NCI-H1417 (cell line): ENCODE measurements at regions not wholly inside any gene's neighbourhood (a gene's known extent, or its start where the extent isn't known, plus 50 kb on each side); places are given as distances from the start of the nearest gene placed in this dataset.

ENCODE experiments used
- DNase-seq, 3 experiments: peaks; one replicate each; lab custom pipeline; 2025; lab: John Stamatoyannopoulos, UW

DNA sequence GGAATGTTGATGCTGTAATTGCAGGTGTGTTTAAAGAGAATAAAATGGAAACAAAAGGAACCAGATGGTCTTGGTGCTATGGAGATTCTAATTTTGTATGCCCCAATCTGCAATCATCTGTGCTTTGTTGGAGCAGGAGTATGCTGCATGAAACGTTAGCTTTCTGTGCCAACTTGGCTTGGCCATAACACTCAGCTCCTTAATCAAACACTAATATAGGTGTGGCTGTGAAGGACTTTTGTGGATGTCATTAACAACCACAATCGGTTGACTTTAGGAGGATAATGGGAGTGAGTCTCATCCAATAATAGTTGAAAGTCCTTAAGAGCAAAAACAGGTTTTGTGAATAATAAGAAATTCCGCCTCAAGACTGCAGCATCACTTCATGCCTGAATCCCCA is 399.2 kb downstream of the NLGN4X start:
- no peak for DNase-seq

DNA sequence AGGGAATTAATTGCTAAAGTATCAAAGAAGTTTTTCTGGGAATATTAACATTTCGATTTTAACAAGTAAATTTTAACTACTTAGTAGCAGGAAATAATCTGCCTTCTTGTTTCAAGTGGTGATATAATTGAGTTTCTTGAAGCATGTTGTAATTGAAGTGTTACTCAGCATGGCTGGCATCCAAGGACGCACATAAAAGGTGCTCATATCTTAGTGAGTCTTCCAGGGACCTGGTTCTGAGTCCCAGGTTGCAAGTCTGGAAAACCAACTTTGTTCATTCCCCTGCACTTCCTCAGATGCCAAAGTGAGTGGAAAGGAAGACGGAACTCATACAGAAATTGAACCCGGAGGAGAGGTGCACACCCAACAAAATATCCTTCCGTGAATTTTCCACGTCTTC is 399.6 kb downstream of the NLGN4X start:
- DNase-seq: no peak

DNA sequence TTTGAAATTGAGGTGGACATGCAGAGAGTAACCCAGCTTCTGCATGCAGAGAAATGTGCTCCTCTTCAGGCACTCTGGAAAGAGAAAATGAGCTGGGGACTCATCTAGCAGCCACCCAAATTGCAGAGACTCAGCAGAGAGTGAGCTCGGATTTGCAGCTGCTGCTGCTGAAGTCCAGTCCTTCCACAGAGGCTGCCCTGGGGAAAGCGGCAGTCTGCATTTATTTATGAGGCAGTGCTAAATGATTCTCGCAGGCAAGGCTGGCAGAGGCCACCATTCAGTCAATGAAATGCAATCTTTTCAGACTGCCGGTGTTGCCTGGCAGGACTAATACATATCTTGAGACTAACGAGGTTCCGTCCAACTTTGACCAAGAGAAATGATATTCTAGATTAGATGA is 404.8 kb downstream of the NLGN4X start:
- DNase-seq: no peak

DNA sequence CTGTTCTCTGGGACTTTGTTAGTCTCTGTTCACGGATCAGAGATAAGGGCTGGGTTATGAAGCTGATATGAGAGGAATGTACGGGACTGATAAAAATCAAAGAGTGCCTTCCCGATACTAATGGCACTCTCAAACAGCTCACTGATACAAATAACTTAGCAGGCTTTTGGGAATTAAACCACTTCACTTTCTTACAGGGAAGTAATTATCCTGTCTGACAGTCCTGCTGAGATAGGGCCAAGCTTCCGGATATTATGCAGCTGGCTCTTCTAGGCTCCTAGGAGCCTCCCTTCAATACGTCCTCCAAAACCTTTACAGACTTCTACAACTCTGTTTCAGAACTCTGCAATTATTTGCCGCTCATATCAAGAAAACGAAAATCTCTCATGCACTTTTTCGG is 418.0 kb downstream of the NLGN4X start:
- peak in 1 of 3 experiments; percentile 20 for DNase-seq

DNA sequence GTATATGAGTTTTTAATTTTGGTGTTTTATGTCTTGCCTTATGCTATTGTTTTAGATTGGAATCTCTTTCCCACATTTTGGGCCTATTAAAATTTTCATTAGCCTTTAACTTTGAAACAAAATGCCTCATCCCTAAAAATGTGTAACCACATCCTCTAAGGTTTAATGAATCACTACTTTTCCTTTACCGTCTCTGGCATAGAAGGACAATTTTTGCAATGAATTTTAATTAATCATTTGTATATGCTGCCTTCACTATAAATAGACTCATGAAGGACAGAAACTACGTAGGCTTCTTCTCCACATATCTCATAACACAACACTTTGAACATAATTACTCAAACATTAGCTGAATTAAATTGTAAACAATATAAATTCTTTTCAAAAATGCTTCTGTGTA is 421.5 kb downstream of the NLGN4X start:
- DNase-seq: no peak

DNA sequence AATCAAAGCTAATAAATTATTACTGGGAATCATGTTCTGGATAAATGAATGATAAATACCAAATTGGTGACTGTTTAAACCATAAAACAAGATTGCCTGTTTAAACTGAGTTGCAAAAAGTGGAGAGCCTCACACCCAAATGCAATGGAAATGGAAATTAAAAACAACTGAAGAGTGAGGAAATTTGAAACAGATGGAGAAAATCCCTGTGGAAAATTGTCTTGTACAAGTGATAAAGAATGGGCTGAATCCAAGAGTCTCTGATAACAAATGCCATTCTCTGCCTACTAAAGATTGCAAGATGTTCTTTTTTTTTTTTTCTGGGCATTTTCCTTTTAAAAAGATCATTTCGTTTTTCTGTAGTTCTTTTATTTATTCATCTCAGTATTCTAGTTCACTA is 426.3 kb downstream of the NLGN4X start:
- DNase-seq: no peak

DNA sequence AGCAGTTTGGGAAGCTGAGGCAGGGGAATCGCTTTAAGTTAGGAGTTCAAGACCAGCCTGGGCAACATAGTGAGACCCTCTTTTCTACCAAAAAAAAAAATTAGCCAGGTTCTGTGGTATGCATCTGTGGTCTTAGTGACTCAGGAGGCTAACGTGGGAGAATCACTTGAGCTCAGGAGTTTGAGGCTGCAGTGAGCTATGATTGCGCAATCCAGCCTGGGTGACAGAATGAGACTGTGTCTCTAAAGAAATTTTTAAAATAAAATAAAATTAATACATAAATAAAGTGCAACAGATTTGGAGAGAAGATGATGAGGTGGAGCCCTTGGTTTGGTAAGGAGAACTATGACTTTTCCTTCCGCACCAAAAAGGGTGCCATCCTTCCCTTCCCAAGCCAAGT is 436.9 kb downstream of the NLGN4X start:
- no peak for DNase-seq

DNA sequence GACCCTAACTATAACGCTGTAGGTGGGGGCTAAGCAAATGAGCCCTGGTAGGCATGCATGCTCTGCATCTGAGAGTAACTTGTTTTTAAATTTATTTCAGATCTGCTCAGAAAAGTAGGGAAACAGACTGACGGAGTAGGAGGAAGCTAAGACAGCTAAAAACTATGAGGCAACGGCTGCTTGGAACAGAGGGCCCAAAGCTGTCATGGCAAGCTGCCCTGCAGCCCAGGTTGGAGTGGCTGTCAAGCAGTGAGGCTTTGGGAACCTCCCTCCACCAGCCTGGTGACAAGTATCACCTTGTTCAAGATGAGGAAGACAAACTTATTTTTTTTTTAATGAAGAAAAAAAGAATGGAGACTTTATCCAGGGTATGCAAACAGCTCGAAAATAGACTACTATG is 439.8 kb downstream of the NLGN4X start:
- DNase-seq: no peak

DNA sequence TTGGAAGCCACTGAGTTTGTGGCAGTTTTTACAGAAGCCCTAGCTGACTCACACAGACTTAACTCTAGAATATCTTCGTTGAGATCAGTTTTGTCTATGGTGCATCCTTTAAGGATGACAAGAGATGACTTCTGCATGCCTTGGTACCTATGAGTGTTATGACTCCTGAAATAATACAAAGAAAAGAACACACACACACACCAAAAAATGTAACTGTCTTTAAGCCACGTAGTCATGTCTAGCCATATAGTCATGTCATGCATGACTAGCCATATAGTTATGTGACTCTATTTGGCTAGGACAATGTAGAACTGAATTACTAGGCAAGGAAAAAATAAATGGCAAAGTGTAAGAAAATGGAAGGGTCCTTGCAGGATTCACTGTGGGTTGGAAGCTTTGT is 447.8 kb downstream of the NLGN4X start:
- no peak for DNase-seq

DNA sequence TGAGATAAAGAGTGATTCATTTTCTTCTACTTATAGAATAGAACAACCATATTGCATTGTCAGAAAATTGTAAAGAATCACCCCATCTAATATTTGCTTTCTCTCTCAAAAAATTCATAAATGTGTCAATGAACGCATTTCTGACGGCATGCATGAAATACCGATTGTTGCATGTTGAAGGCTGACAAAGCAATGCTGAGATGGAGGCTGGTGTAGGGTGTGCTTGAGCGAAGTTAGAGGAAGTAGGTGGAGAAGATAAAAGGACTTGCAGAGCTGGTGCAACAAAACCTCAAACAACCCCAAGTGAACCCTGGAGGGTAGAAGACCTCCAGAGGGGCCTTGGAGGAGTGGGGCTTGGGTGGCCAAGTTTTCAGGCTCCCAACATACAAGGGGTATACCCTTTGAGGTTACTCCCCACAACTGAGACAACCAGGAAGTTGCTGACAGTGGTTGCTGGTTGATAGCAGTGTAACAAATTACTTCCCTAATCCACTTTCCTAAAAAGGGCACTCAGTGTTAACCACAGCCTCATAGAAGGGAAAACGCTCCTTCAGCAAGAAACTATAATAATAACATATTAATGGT is 452.7 kb downstream of the NLGN4X start:
- no peak for DNase-seq

DNA sequence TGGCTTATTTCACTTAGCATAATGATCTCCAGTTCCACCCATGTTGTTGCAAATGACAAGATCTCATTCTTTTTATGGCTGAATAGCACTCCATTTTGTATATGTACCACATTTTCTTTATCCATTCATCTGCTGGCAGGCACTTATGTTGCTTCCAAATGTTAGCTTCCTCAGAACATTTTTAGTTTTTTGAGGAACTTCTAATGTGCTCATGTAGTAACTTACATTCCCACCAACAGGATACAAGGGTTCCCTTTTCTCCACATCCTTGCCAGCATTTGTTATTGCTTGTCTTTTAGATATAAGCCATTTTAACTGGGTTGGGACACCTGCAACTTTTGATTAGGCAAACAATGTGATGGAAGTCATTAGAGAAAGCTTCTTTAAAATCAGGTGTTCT is 454.2 kb downstream of the NLGN4X start:
- no peak for DNase-seq

DNA sequence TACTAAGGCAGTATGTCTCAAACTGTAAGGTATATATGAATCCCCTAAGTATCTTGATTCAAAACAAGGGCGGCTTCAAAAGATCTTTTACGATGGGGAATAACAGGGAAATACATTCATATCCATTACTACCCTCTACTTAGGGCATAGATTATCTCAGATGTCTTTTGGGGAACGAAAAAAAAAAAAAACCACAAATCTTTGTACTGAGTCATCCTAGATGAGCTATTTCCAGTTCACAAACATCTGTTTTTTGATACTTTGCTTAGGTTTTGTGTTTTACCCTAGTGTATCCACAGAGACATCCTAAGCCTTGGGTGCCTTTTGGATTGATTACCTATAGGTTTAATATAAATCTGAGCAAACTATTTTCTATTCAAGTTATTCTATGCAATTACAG is 457.2 kb downstream of the NLGN4X start:
- DNase-seq: no peak

DNA sequence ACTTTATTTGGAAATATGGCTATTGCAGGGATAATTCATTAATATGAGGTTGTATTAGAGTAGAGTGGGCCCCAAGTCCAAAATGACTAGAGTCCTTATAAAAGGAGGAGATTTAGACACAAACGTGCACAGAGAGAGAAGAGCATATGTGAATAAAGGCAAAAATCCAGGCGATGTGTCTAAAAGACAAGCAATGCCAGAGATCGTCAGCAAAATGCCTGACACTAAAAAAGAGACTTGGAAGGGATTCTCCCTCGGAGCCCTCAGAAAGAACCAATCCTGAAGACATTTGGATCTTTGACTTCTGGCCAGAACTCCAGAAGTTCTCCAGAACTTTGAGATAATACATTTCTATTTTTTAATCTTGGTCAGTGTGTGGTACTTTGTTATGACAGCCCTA is 472.1 kb downstream of the NLGN4X start:
- DNase-seq: no peak

DNA sequence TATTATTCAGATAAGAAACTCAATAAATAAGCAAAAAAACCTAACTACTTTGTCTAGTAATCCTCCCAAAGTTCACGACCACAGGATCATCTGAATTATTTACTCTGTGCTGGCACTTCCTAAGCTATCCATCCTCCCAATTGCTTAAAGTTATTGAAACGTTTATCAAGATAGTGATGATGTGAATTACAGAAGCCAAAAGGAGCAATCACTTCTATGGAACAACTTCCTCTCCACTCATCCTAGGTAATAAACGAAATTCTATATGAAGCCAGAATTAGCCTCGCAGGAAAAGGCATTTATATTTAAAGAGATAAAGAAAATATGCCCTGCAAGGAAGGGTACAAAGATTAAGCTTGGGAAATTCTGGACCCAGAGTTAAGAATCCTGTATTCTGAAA is 475.4 kb downstream of the NLGN4X start:
- no peak for DNase-seq

DNA sequence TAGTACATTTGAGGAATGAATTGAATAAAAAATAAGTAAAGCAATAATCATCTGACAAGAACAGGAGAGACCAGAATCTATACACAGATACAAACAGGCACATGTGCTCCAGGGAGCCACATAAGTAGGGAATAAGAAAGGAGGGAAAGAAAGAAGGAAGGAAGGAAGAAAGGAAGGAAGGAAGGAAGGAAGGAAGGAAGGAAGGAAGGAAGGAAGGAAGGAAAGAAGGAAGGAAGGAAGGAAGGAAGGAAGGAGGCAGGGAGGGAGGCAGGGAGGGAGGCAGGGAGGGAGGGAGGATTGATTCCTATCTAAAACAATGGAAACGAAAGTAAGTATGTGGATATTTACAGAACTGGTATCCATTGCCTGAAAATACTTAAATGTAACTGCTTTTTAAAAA is 475.8 kb downstream of the NLGN4X start:
- no peak for DNase-seq

DNA sequence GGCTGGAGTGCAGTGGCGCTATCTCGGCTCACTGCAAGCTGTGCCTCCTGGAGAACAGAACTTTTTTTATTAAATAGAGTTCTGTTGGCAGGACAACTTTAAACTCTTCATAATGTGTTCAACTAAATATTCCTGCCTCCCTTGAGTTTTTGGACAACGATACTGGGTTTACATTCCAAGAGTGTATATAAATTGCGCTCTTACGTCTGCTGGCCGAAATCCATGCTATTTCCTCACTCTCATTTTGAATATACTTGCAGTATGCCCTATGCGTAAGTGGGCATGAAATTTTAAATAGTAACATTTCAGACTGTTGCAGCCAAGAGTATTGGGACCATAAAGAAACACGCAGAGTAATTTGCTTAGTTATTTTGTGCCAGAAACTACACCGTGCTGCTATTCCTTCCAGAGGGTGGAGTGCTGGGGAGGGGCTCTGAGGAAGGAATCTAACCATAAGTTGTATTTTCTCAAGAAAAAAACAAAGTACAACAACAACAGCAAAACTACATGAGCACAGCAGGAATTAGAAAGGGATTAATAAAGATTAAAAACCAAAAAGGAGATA is 480.0 kb downstream of the NLGN4X start:
- no peak for DNase-seq

DNA sequence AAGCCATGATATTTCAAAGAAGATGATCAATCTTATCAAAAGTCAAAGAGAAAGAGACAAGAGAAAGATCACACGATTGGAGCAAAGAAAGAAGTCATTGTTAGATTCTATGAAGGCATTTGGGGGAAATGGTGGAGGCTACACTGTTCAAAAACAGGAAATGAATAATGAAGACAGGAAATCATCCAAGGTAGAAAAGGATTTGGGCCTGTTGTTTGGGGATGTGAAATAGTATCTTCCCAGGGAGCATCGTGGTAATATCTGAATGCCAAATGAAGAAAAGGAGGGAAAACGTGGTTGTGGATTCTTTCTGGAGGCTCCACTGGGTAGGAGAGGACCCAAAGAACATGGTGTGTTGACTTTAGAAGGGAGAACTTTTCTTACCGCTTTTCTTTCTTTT is 482.4 kb downstream of the NLGN4X start:
- no peak for DNase-seq

DNA sequence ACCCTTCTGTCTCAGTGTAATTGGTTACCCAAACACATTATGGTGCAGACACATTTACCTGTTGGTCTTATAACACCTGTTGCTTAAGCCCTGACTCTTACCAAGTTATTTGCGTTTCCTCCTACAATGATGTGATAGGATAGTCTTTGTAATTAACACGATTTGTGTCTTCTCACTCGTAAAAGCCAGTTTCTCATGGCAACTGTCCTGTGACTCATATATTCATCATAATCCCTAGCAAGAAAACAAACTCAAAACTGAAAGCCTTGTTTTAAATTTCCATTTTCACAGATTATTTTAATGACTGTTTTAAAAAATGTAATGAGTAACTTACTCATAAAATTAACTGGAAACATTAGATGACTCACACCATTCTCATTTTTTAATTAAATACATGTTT is 495.2 kb downstream of the NLGN4X start:
- DNase-seq: no peak

DNA sequence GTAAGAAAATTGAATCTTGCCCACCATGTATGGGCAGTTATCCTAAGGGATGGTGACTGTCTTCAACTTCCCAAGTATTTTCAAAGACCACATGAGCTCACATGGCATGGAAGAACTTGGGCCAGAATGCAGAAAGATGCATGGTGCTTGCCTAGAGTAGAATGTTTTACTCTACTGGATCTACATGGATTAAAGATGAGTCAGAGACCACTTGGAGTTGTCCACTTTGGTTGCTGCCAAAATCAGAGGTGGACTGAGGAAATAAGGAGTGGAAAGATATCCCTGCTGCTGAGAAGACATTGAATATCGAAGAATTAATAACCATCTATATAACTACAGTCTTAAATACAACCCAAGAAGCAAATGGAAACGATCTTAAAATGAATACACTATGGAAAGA is 498.1 kb downstream of the NLGN4X start:
- DNase-seq: no peak

DNA sequence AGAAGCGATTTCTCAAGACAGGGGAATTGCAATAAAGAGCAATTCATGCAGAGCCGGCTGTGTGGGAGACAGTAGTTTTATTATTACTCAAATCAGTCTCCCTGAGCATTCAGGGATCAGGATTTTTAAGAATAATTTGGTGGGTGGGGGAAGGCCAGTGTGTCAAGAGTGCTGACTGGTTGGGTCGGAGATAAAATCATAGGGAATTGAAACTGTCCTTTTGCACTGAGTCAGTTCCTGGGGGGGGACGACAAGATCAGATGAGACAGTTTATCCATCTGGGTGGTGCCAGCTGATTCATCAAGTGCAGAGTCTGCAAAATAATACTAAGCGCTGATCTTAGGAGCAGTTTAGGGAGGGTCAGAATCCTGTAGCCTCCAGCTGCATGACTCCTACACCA is 502.4 kb downstream of the NLGN4X start:
- no peak for DNase-seq

DNA sequence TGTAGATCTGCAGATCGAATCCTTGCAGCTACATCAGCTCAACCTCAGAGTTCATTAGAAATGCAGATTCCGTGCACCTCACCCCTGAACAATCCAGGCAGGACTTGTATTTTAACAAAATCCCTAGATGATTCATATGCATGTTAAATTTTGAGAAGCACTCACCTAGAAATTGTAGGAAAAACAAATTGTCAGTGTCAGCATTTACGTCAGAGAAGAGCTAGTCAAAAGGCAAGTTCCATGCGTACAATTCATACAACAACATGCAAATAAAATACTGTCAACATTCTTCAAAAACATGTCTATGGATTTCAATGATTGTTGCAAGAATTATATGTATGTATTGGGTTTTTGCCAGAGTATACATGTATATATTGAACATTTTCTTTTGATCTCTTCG is 504.5 kb downstream of the NLGN4X start:
- no peak for DNase-seq

DNA sequence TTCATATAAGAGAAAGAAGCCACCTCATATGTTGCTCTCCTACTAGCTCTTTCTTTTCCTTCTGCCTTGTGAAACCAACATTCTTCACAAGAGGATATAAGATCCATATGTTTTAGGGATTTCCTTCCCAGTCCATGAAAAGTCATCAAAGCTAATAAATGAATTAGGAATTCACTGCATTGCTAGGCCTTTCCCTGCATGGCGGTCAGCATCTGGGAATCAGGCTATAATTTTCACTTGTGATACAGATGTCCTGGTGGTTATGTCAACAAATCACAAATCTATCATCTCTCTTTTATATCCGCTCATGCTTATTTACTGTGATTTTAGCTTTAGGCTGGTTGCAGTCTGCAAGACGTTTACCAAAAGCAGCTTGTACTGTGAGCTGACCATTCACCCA is 510.0 kb downstream of the NLGN4X start:
- peak in 1 of 3 experiments; percentile 52 for DNase-seq

DNA sequence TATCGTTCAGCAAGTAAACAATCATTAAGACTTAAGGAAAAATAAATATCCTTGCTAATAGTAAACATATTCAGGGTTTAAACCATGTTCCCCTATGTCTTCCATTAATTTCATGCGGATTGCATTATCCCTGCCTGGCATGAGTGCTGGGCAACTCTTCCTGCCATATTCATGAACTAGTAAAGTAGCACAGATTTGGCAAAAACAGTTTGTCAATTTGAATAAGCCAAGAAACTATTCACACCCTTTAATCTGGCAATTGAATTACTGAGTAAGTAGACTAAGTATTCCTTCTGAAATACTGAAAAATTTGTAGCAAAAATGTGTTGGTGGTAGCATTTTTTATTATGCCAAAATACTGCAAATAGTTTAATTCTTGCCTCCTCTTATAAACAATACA is 512.0 kb downstream of the NLGN4X start:
- DNase-seq: no peak

DNA sequence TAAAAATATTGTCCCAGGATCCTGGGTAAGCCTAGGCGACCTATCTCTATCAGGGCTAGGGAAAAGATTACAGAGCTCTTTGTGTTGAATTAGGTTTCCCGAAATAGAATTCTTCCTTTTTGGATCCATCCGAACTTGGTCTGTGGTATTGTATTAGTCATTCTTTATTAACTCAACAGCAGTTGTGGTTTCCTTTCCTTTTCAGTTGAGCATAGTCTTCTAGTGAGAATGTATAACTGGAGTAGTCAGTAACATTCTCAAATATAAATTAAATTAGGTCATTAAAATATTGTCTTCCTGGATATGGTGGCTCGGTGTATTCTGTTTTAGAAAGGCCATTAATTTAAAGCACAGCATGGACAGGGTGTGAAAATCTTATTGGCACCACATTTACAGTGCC is 520.4 kb downstream of the NLGN4X start:
- DNase-seq: no peak

DNA sequence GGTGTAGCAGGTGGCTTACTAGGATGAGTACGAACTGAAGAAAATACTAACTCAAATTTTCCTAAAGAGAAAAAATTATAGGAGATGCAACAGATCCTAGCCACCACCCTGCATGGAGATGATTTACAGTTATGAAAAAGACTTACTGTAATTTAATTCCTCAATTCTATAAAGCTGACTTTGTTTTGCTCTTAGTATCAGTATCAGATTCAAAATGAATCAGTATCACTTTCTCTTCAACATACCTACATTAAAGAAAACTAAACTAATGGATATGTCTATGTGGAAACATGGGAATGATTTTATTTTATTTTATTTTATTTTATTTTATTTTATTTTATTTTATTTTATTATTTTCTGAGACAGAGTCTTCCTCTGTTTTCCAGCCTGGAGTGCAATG is 525.8 kb downstream of the NLGN4X start:
- DNase-seq: no peak
